ENCODE measurements at regions not wholly inside any gene's neighbourhood (a gene's known extent, or its start where the extent isn't known, plus 50 kb on each side); places are given as distances from the start of the nearest gene placed in this dataset.

DNA sequence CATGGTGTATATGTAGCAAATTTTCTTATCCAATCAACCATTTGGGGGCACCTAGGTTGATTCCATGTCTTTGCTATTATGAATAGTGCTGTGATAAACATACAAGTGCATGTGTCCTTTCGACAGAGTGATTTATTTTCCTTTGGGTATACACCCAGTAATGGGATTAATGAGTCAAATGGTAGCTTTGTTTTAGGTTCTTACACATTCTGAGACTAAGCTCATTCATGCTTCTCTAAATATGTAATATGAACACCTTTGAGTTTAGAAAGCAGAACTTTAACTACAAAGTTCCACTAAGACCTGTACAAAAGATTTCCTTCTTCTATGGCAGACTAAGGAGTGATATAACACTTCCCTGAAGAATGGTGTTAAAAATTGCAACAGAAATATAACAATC is 627.0 kb downstream of the KCNA4 start:
- H3K79me2 ChIP-seq (ENCODE audit: control insufficient read depth, low read length), result no peaks in the 10 kb centered on the region
- no peak overlapping the region for H3K27ac ChIP-seq (ENCODE audit: low read depth, low read length)
- H3K4me3 ChIP-seq (ENCODE audit: low read length), result no peak overlapping the region
- no peaks in the 10 kb centered on the region for H3K36me3 ChIP-seq (ENCODE audit: control insufficient read depth, low read length)
- H3K27me3 ChIP-seq (ENCODE audit: control insufficient read depth, low read length), result no peaks in the 10 kb centered on the region
- H3K9me2 ChIP-seq (replicated peaks; ENCODE audit: control insufficient read depth, low read length), result no peaks in the 10 kb centered on the region
- H3F3A ChIP-seq (ENCODE audit: control insufficient read depth, insufficient read depth), result no peaks in the 10 kb centered on the region
- H4K20me1 ChIP-seq (ENCODE audit: control insufficient read depth, insufficient read depth, low read depth, low read length), result no peaks in the 10 kb centered on the region
- no peak for TF ChIP-seq EZH2phosphoT487 (IDR thresholded peaks at IDR 0.05; ENCODE audit: borderline replicate concordance, low read length)
- TF ChIP-seq, protein P1, sequence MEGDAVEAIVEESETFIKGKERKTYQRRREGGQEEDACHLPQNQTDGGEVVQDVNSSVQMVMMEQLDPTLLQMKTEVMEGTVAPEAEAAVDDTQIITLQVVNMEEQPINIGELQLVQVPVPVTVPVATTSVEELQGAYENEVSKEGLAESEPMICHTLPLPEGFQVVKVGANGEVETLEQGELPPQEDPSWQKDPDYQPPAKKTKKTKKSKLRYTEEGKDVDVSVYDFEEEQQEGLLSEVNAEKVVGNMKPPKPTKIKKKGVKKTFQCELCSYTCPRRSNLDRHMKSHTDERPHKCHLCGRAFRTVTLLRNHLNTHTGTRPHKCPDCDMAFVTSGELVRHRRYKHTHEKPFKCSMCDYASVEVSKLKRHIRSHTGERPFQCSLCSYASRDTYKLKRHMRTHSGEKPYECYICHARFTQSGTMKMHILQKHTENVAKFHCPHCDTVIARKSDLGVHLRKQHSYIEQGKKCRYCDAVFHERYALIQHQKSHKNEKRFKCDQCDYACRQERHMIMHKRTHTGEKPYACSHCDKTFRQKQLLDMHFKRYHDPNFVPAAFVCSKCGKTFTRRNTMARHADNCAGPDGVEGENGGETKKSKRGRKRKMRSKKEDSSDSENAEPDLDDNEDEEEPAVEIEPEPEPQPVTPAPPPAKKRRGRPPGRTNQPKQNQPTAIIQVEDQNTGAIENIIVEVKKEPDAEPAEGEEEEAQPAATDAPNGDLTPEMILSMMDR (IDR thresholded peaks at IDR 0.05; ENCODE audit: low read depth, low read length, poor library complexity, severe bottlenecking), result no peak
- no peaks in the 10 kb centered on the region for H3K9me3 ChIP-seq (ENCODE audit: control insufficient read depth, insufficient read depth, low read length)
- H3K4me1 ChIP-seq (ENCODE audit: control insufficient read depth, low read length), result no peaks in the 10 kb centered on the region
- H3K4me2 ChIP-seq (ENCODE audit: low read length), result no peak overlapping the region

- no peaks in the 10 kb centered on the region for H3K36me3 ChIP-seq (ENCODE audit: control insufficient read depth, low read length)
- H3K4me3 ChIP-seq (ENCODE audit: low read length), result no peak overlapping the region
- H3K9me2 ChIP-seq (replicated peaks; ENCODE audit: control insufficient read depth, low read length), result no peaks in the 10 kb centered on the region
- no peaks in the 10 kb centered on the region for H3K4me1 ChIP-seq (ENCODE audit: control insufficient read depth, low read length)
- H3F3A ChIP-seq (ENCODE audit: control insufficient read depth, insufficient read depth), result no peaks in the 10 kb centered on the region
- H3K9me3 ChIP-seq (ENCODE audit: control insufficient read depth, insufficient read depth, low read length), result no peaks in the 10 kb centered on the region
- no peak overlapping the region for H3K27ac ChIP-seq (ENCODE audit: low read depth, low read length)
- no peaks in the 10 kb centered on the region for H3K27me3 ChIP-seq (ENCODE audit: control insufficient read depth, low read length)
- H3K4me2 ChIP-seq (ENCODE audit: low read length), result no peak overlapping the region
- no peaks in the 10 kb centered on the region for H4K20me1 ChIP-seq (ENCODE audit: control insufficient read depth, insufficient read depth, low read depth, low read length)
- TF ChIP-seq, protein P1 (IDR thresholded peaks at IDR 0.05; ENCODE audit: low read depth, low read length, poor library complexity, severe bottlenecking), result no peak
- no peak for TF ChIP-seq EZH2phosphoT487 (IDR thresholded peaks at IDR 0.05; ENCODE audit: borderline replicate concordance, low read length)
- H3K79me2 ChIP-seq (ENCODE audit: control insufficient read depth, low read length), result no peaks in the 10 kb centered on the region
Observed at GRCh38 chr11:29373725-29374124, 643.1 kb downstream of the KCNA4 start.

GRCh38 chr11:29368126-29368525 is 648.7 kb downstream of the KCNA4 start:
- Histone ChIP-seq H3K4me3 (ENCODE audit: low read length) (no peak overlapping the region), H3K4me2 (ENCODE audit: low read length) (no peak overlapping the region), H3K36me3 (ENCODE audit: control insufficient read depth, low read length) (no peaks in the 10 kb centered on the region), H4K20me1 (ENCODE audit: control insufficient read depth, insufficient read depth, low read depth, low read length) (no peaks in the 10 kb centered on the region), H3K4me1 (ENCODE audit: control insufficient read depth, low read length) (no peaks in the 10 kb centered on the region), H3K79me2 (ENCODE audit: control insufficient read depth, low read length) (no peaks in the 10 kb centered on the region), H3K27me3 (ENCODE audit: control insufficient read depth, low read length) (no peaks in the 10 kb centered on the region), H3K9me2 (replicated peaks; ENCODE audit: control insufficient read depth, low read length) (no peaks in the 10 kb centered on the region), H3F3A (ENCODE audit: control insufficient read depth, insufficient read depth) (no peaks in the 10 kb centered on the region), H3K27ac (ENCODE audit: low read depth, low read length) (no peak overlapping the region), H3K9me3 (ENCODE audit: control insufficient read depth, insufficient read depth, low read length) (no peaks in the 10 kb centered on the region)
- TF ChIP-seq, protein P1 (IDR thresholded peaks at IDR 0.05; ENCODE audit: low read depth, low read length, poor library complexity, severe bottlenecking), result no peak
- no peak for TF ChIP-seq EZH2phosphoT487 (IDR thresholded peaks at IDR 0.05; ENCODE audit: borderline replicate concordance, low read length)

- no peaks in the 10 kb centered on the region for H3K9me2 ChIP-seq (replicated peaks; ENCODE audit: control insufficient read depth, low read length)
Observed at GRCh38 chr11:29364006-29364405, 652.8 kb downstream of the KCNA4 start.

More at GRCh38 chr11:29364006-29364405, 652.8 kb downstream of the KCNA4 start:
- Histone ChIP-seq H3K9me3 (ENCODE audit: control insufficient read depth, insufficient read depth, low read length) (no peaks in the 10 kb centered on the region), H3K4me1 (ENCODE audit: control insufficient read depth, low read length) (no peaks in the 10 kb centered on the region), H3K36me3 (ENCODE audit: control insufficient read depth, low read length) (no peaks in the 10 kb centered on the region), H3K4me3 (ENCODE audit: low read length) (no peak overlapping the region), H4K20me1 (ENCODE audit: control insufficient read depth, insufficient read depth, low read depth, low read length) (no peaks in the 10 kb centered on the region), H3K27me3 (ENCODE audit: control insufficient read depth, low read length) (no peaks in the 10 kb centered on the region), H3K79me2 (ENCODE audit: control insufficient read depth, low read length) (no peaks in the 10 kb centered on the region), H3K27ac (ENCODE audit: low read depth, low read length) (no peak overlapping the region), H3K4me2 (ENCODE audit: low read length) (no peak overlapping the region), H3F3A (ENCODE audit: control insufficient read depth, insufficient read depth) (no peaks in the 10 kb centered on the region)
- no peak for TF ChIP-seq EZH2phosphoT487 (IDR thresholded peaks at IDR 0.05; ENCODE audit: borderline replicate concordance, low read length)
- TF ChIP-seq, protein P1 (IDR thresholded peaks at IDR 0.05; ENCODE audit: low read depth, low read length, poor library complexity, severe bottlenecking), result no peak

Measured in DOHH2 (cell line).